Keratinocyte (primary cell): ENCODE measurements at regions not wholly inside any gene's neighbourhood (a gene's known extent, or its start where the extent isn't known, plus 50 kb on each side); places are given as distances from the start of the nearest gene placed in this dataset.

Experiments
- CTCF ChIP-seq, 3 experiments: IDR thresholded peaks in 1 of 3; conservative IDR thresholded peaks in 1 of 3; optimal IDR thresholded peaks in 1 of 3; 2 replicates in 2 of 3; 3 replicates in 1 of 3; pipeline versions ENCODE3 to v1.5.1; 2011; ENCODE audit warnings: low read length in 3 of 3, mild to moderate bottlenecking in 3 of 3, moderate library complexity in 2 of 3, control low read depth in 1 of 3, inconsistent platforms in 1 of 3; ENCODE audit not compliant: insufficient read depth in 2 of 3; ENCODE audit errors: extremely low read depth in 1 of 3
- EZH2 ChIP-seq: IDR thresholded peaks from one replicate; pipeline ENCODE4 v1.6.1; 2012; ENCODE audit warnings: inconsistent platforms, mild to moderate bottlenecking, low read length, moderate library complexity

GRCh38 chr6:134816780-134817179 lies 133.1 kb downstream of the ALDH8A1 start:
- TF ChIP-seq CTCF (optimal IDR thresholded peaks at IDR 0.05 in 1 of 3, IDR thresholded peaks at IDR 0.05 in 1 of 3, conservative IDR thresholded peaks at IDR 0.05 in 1 of 3; ENCODE audit: extremely low read depth in 1 of 3, insufficient read depth in 2 of 3, low read length in 3 of 3) (no peak), EZH2 (no peak)
